ENCODE measurements at regions not wholly inside any gene's neighbourhood (a gene's known extent, or its start where the extent isn't known, plus 50 kb on each side); places are given as distances from the start of the nearest gene placed in this dataset.
"Not testable (repeated sequence)": the region's sequence is repeated elsewhere in the genome, so short reads cannot be mapped to it uniquely, and the experiment has no call there.

GRCh38 chr11:45733176-45733575 lies 67.8 kb upstream of the CHST1 start:
- H3K9me3 ChIP-seq (replicated peaks in 1 of 2; ENCODE audit: control insufficient read depth in 1 of 2, insufficient read depth in 1 of 2, low read length in 2 of 2), result no peaks in the 10 kb centered on the region
- Mint-ChIP-seq H3K4me1 (no peaks in the 10 kb centered on the region), H3K4me3 (no peak overlapping the region), H3K27ac (peak overlapping the region in 1 of 7 donors; percentile 30), H3K9me3 (peaks cover 0 to 4% (median 0%) of the 10 kb centered on the region in 7 donors), H3K27me3 (ENCODE audit: low read depth in 3 of 3) (peaks cover 6 to 11% (median 6%) of the 10 kb centered on the region in 3 donors), H3K36me3 (no peaks in the 10 kb centered on the region)
- no peaks in the 10 kb centered on the region for H4K20me1 ChIP-seq (ENCODE audit: insufficient read depth, low read length)
- H3K4me3 ChIP-seq (replicated peaks in 1 of 3; ENCODE audit: low read depth in 2 of 3, low read length in 3 of 3), result no peak overlapping the region
- no peak overlapping the region for H3K27ac ChIP-seq (ENCODE audit: low read depth in 1 of 2, low read length in 2 of 2)
- 20% methylated on average over 1 of the region's 1 CpG for WGBS (ENCODE audit: insufficient coverage)
- no peaks in the 10 kb centered on the region for H3K4me1 ChIP-seq (ENCODE audit: control insufficient read depth in 1 of 2, insufficient read depth in 2 of 2, low read length in 2 of 2)
- peaks cover 0 to 2% of the 10 kb centered on the region in 2 donors for H3K27me3 ChIP-seq (ENCODE audit: control insufficient read depth in 2 of 2, insufficient read depth in 2 of 2, low read length in 2 of 2)
- H3K9ac ChIP-seq (ENCODE audit: insufficient read depth, low read length, poor library complexity, severe bottlenecking), result no peak overlapping the region
- no peak for DNase-seq
- TF ChIP-seq, protein P1, sequence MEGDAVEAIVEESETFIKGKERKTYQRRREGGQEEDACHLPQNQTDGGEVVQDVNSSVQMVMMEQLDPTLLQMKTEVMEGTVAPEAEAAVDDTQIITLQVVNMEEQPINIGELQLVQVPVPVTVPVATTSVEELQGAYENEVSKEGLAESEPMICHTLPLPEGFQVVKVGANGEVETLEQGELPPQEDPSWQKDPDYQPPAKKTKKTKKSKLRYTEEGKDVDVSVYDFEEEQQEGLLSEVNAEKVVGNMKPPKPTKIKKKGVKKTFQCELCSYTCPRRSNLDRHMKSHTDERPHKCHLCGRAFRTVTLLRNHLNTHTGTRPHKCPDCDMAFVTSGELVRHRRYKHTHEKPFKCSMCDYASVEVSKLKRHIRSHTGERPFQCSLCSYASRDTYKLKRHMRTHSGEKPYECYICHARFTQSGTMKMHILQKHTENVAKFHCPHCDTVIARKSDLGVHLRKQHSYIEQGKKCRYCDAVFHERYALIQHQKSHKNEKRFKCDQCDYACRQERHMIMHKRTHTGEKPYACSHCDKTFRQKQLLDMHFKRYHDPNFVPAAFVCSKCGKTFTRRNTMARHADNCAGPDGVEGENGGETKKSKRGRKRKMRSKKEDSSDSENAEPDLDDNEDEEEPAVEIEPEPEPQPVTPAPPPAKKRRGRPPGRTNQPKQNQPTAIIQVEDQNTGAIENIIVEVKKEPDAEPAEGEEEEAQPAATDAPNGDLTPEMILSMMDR (IDR thresholded peaks at IDR 0.05), result no peak
- no peak overlapping the region for H2AFZ ChIP-seq (ENCODE audit: insufficient read depth, low read depth, low read length, poor library complexity, severe bottlenecking)
- no peak overlapping the region for H3K4me2 ChIP-seq (replicated peaks; ENCODE audit: extremely low read depth, low read length, poor library complexity, severe bottlenecking)
- intact Hi-C loops (cut with micrococcal nuclease), result no loop called here
- H3K36me3 ChIP-seq (replicated peaks in 1 of 2; ENCODE audit: control insufficient read depth in 1 of 2, insufficient read depth in 2 of 2, low read length in 2 of 2), result no peaks in the 10 kb centered on the region
- H3K79me2 ChIP-seq (ENCODE audit: insufficient read depth, low read length), result no peaks in the 10 kb centered on the region

DNA sequence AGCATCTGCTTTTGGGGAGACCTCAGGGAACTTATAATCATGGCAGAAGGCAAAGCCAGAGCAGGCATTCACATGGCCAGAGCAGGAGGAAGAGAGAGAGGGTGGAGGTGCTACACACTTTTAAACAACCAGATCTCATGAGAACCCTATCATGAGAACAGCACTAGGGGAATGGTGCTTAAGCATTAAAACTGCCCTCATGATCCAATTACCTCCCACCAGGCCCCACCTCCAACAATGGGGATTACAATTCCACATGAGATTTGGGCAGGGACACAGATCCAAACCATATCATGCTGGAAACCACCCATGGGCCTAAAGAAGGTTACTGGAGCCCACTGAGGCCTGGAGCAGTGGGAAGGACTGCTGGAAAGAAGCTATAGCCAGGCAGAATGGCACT lies 66.9 kb upstream of the CHST1 start:
- H3K9me3 ChIP-seq (replicated peaks in 1 of 2; ENCODE audit: control insufficient read depth in 1 of 2, insufficient read depth in 1 of 2, low read length in 2 of 2), result no peaks in the 10 kb centered on the region
- H3K27ac ChIP-seq (ENCODE audit: low read depth in 1 of 2, low read length in 2 of 2), result no peak overlapping the region
- DNase-seq, result no peak
- H4K20me1 ChIP-seq (ENCODE audit: insufficient read depth, low read length), result no peaks in the 10 kb centered on the region
- H3K4me1 Mint-ChIP-seq, result no peaks in the 10 kb centered on the region
- H3K4me2 ChIP-seq (replicated peaks; ENCODE audit: extremely low read depth, low read length, poor library complexity, severe bottlenecking), result no peak overlapping the region
- TF ChIP-seq, protein P1 (IDR thresholded peaks at IDR 0.05), result no peak
- H3K36me3 Mint-ChIP-seq, result no peaks in the 10 kb centered on the region
- no peak overlapping the region for H3K9ac ChIP-seq (ENCODE audit: insufficient read depth, low read length, poor library complexity, severe bottlenecking)
- peaks cover 0 to 2% of the 10 kb centered on the region in 2 donors for H3K27me3 ChIP-seq (ENCODE audit: control insufficient read depth in 2 of 2, insufficient read depth in 2 of 2, low read length in 2 of 2)
- H3K27me3 Mint-ChIP-seq (ENCODE audit: low read depth in 3 of 3), result peaks cover 6 to 13% (median 11%) of the 10 kb centered on the region in 3 donors
- H3K36me3 ChIP-seq (replicated peaks in 1 of 2; ENCODE audit: control insufficient read depth in 1 of 2, insufficient read depth in 2 of 2, low read length in 2 of 2), result no peaks in the 10 kb centered on the region
- H3K4me3 ChIP-seq (replicated peaks in 1 of 3; ENCODE audit: low read depth in 2 of 3, low read length in 3 of 3), result no peak overlapping the region
- H3K9me3 Mint-ChIP-seq, result peaks cover 0 to 4% (median 0%) of the 10 kb centered on the region in 7 donors
- no peak overlapping the region for H2AFZ ChIP-seq (ENCODE audit: insufficient read depth, low read depth, low read length, poor library complexity, severe bottlenecking)
- no peak overlapping the region for H3K4me3 Mint-ChIP-seq
- no peak overlapping the region for H3K27ac Mint-ChIP-seq
- intact Hi-C loops (cut with micrococcal nuclease), result no loop called here
- no peaks in the 10 kb centered on the region for H3K4me1 ChIP-seq (ENCODE audit: control insufficient read depth in 1 of 2, insufficient read depth in 2 of 2, low read length in 2 of 2)
- H3K79me2 ChIP-seq (ENCODE audit: insufficient read depth, low read length), result no peaks in the 10 kb centered on the region

DNA sequence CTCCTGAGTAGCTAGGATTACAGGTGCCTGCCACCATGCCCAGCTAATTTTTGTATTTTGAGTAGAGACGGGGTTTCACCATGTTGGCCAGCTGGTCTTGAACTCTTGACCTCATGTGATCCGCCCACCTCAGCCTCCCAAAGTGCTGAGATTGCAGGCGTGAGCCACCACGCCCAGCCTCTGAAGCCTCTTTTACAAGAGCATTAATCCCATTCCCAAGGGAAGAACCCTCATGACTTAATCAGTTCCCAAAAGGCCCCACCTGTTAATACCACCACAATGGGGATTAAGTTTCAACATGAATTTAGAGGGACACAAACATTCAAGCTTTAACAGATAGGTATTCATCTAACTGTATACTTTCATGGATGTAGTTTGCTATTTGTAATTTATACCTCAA lies 65.7 kb upstream of the CHST1 start:
- H3K9me3 ChIP-seq (replicated peaks in 1 of 2; ENCODE audit: control insufficient read depth in 1 of 2, insufficient read depth in 1 of 2, low read length in 2 of 2); H3K4me1 ChIP-seq (ENCODE audit: control insufficient read depth in 1 of 2, insufficient read depth in 2 of 2, low read length in 2 of 2); H3K36me3 Mint-ChIP-seq; H3K4me1 Mint-ChIP-seq; H3K27ac Mint-ChIP-seq; H3K36me3 ChIP-seq (replicated peaks in 1 of 2; ENCODE audit: control insufficient read depth in 1 of 2, insufficient read depth in 2 of 2, low read length in 2 of 2); H3K9ac ChIP-seq (ENCODE audit: insufficient read depth, low read length, poor library complexity, severe bottlenecking); H3K27ac ChIP-seq (ENCODE audit: low read depth in 1 of 2, low read length in 2 of 2); DNase-seq; H3K4me3 Mint-ChIP-seq; H3K9me3 Mint-ChIP-seq; H3K4me3 ChIP-seq (replicated peaks in 1 of 3; ENCODE audit: low read depth in 2 of 3, low read length in 3 of 3); H3K27me3 ChIP-seq (ENCODE audit: control insufficient read depth in 2 of 2, insufficient read depth in 2 of 2, low read length in 2 of 2); H3K4me2 ChIP-seq (replicated peaks; ENCODE audit: extremely low read depth, low read length, poor library complexity, severe bottlenecking); H2AFZ ChIP-seq (ENCODE audit: insufficient read depth, low read depth, low read length, poor library complexity, severe bottlenecking); H3K79me2 ChIP-seq (ENCODE audit: insufficient read depth, low read length); H4K20me1 ChIP-seq (ENCODE audit: insufficient read depth, low read length); intact Hi-C loops (cut with micrococcal nuclease): not testable (repeated sequence)
- 96% methylated on average over 3 of the region's 4 CpGs for WGBS (ENCODE audit: insufficient coverage)
- H3K27me3 Mint-ChIP-seq (ENCODE audit: low read depth in 3 of 3), result peaks cover 5 to 11% (median 11%) of the 10 kb centered on the region in 3 donors
